Endothelial cell of umbilical vein (primary cell): ENCODE measurements at regions not wholly inside any gene's neighbourhood (a gene's known extent, or its start where the extent isn't known, plus 50 kb on each side); places are given as distances from the start of the nearest gene placed in this dataset.
"Not testable (repeated sequence)": the region's sequence is repeated elsewhere in the genome, so short reads cannot be mapped to it uniquely, and the experiment has no call there.

Experiments
- BruUV-seq: library from RNA; stranded (reverse); fragments of 400-500 nt; replicated peaks from 2 replicates; lab custom pipeline; 2021; lab: Mats Ljungman, UMichigan
- CTCF ChIA-PET: fragments of 300-600, 350-600 bp; sonication (Branson Sonifier 250); formaldehyde crosslinking; loops from one replicate; lab custom pipeline; 2021; ENCODE audit warnings: antibody characterized with exemption, inconsistent platforms; lab: Charles Lee
- POLR2A ChIA-PET: fragments of 300-600, 350-600 bp; sonication (Branson Sonifier 250); formaldehyde crosslinking; loops from one replicate; lab custom pipeline; 2021; ENCODE audit warnings: antibody characterized with exemption, inconsistent platforms; lab: Charles Lee
- DNase-seq: peaks from one replicate; pipeline ENCODE4 v3.0.0-alpha.2; 2011; ENCODE audit warnings: low read depth, low spot score
- FAIRE-seq: peaks from 2 replicates; lab custom pipeline; 2011; peaks lifted over from hg19 to GRCh38; lab: Jason Lieb, UNC
- H2AFZ ChIP-seq: 2 replicates; pipeline ENCODE4 v1.6.0; 2012; ENCODE audit warnings: low read depth, low read length, control low read depth, inconsistent platforms
- H3K27ac ChIP-seq: 2 replicates; pipeline ENCODE4 v1.5.1; 2011; ENCODE audit warnings: low read depth, mild to moderate bottlenecking, control low read depth, low read length, moderate library complexity; ENCODE audit not compliant: insufficient read depth
- H3K27me3 ChIP-seq, 2 experiments: 2 replicates each; pipeline versions ENCODE4 v1.6.0 to v1.6.1; 2011; ENCODE audit warnings: low read length in 2 of 2, mixed read lengths in 1 of 2; ENCODE audit not compliant: control insufficient read depth in 2 of 2, insufficient read depth in 2 of 2
- H3K36me3 ChIP-seq, 2 experiments: 2 replicates in 1 of 2; 3 replicates in 1 of 2; pipeline ENCODE4 v1.5.1; 2011; ENCODE audit warnings: low read length in 2 of 2, mild to moderate bottlenecking in 1 of 2, moderate library complexity in 1 of 2; ENCODE audit not compliant: control insufficient read depth in 2 of 2, insufficient read depth in 2 of 2; ENCODE audit errors: extremely low read depth in 1 of 2
- H3K4me1 ChIP-seq: 3 replicates; pipeline ENCODE4 v1.5.1; 2011; ENCODE audit warnings: mild to moderate bottlenecking, low read length; ENCODE audit not compliant: control insufficient read depth, insufficient read depth; ENCODE audit errors: extremely low read depth
- H3K4me2 ChIP-seq: 2 replicates; pipeline ENCODE4 v1.6.1; 2011; ENCODE audit warnings: low read length, control low read depth, mixed read lengths; ENCODE audit not compliant: insufficient read depth
- H3K4me3 ChIP-seq, 3 experiments: fragments of 200-600 bp in 1 of 3; sonication (generic), shearing (Covaris generic) in 1 of 3; replicated peaks in 1 of 3; 2 replicates each; pipeline ENCODE4 v1.5.1; 2011 to 2016; ENCODE audit warnings: control low read depth in 3 of 3, low read length in 3 of 3, mild to moderate bottlenecking in 2 of 3, inconsistent platforms in 1 of 3, low read depth in 1 of 3, moderate library complexity in 1 of 3; ENCODE audit not compliant: insufficient read depth in 1 of 3
- H3K79me2 ChIP-seq: 2 replicates; pipeline ENCODE4 v1.6.0; 2012; ENCODE audit warnings: low read length, inconsistent platforms; ENCODE audit not compliant: control insufficient read depth, insufficient read depth
- H3K9ac ChIP-seq: replicated peaks from 2 replicates; pipeline ENCODE3; 2011; ENCODE audit warnings: low read length, control low read depth; ENCODE audit not compliant: insufficient read depth; ENCODE audit errors: extremely low read depth
- H3K9me1 ChIP-seq: replicated peaks from 3 replicates; pipeline ENCODE4 v1.6.0; 2011; ENCODE audit warnings: mild to moderate bottlenecking, low read length; ENCODE audit not compliant: control insufficient read depth, insufficient read depth; ENCODE audit errors: extremely low read depth
- H3K9me3 ChIP-seq: replicated peaks from 2 replicates; pipeline ENCODE4 v1.5.1; 2012; ENCODE audit warnings: low read length, inconsistent platforms; ENCODE audit not compliant: control insufficient read depth, insufficient read depth
- H4K20me1 ChIP-seq: replicated peaks from 2 replicates; pipeline ENCODE3; 2011; ENCODE audit warnings: mild to moderate bottlenecking, low read length; ENCODE audit not compliant: control insufficient read depth, insufficient read depth; ENCODE audit errors: extremely low read depth
- dilution Hi-C: fragments of 300-500 bp; cut with MboI; formaldehyde crosslinking; loops from one replicate; pipeline ENCODE4 v1.15.0; 2019; ENCODE audit warnings: low sequenced_read_pairs; ENCODE audit not compliant: extremely low pct_ligation_motif_present
- intact Hi-C: fragments of 100-400 bp; cut with micrococcal nuclease; formaldehyde crosslinking; loops from one replicate; pipeline ENCODE4 v1.10.0; 2022

DNA sequence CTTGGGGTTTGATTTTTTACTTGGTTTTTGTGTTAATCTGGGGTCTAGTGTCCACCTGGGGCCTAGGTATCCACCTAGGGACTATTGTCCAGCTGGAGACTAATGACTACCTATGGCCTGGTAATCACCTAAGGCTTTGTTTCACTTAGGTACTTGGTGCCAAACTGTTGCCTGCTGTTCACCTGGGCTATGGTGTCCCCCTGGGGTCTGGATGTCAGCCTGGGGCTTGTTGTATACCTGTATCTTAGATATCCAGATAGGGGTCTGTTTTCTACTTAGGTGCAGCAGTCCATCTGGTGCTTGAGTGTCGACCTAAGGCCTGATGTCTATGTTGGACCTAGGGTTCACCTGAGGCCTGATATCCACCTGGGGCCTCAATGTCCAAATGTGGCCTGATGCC lies 193.1 kb downstream of the POTEM start:
- H3K79me2 ChIP-seq, H4K20me1 ChIP-seq, H3K4me1 ChIP-seq, H3K9ac ChIP-seq, BruUV-seq, DNase-seq, H3K4me2 ChIP-seq, CTCF ChIA-PET, intact Hi-C loops, H3K36me3 ChIP-seq, H3K9me1 ChIP-seq, POLR2A ChIA-PET, H3K27me3 ChIP-seq, H2AFZ ChIP-seq, H3K9me3 ChIP-seq, dilution Hi-C loops, H3K4me3 ChIP-seq, FAIRE-seq, H3K27ac ChIP-seq: not testable (repeated sequence)

DNA sequence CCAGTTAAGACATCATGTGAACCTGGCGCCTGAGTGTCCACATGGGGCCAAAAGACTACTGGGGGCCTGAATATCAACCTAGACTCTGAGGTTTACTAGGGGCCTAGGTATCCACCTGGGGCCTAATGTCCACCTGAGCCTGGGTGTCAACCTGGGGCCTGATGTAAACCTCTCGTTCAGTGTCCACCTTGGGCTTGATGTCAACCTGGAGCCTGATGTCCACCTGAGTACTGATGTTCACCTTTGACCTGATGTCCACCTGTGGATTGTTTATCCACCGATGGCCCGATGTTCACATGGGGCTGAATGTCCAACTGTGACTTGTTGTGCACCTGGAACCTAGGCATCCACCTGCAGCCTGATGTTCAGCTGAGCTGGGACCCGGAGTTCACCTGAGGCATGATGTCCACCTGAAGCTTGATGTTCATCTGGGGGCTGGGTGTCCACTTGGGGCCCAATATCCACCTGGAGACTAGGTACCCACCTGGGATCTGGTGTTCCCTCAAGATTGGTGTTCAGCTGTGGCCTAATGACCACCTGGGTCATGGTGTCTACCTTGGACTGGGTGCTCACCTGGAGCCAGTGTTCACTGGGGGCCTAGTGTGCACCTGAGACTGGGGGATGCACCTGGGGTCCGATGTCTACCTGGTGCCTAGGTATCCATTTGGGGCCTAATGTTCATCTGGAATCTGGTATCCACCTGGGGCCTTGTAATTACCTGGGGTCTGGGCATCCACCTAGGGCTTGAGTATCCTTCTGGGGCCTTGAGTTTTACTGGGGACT lies 194.2 kb downstream of the POTEM start:
- H3K4me2 ChIP-seq, H3K4me3 ChIP-seq, H3K9me3 ChIP-seq, FAIRE-seq, H2AFZ ChIP-seq, CTCF ChIA-PET, intact Hi-C loops, POLR2A ChIA-PET, H4K20me1 ChIP-seq, H3K27ac ChIP-seq, H3K27me3 ChIP-seq, H3K9ac ChIP-seq, H3K36me3 ChIP-seq, BruUV-seq, dilution Hi-C loops, H3K9me1 ChIP-seq, H3K4me1 ChIP-seq, H3K79me2 ChIP-seq: not testable (repeated sequence)
- DNase-seq: peak; percentile 1

DNA sequence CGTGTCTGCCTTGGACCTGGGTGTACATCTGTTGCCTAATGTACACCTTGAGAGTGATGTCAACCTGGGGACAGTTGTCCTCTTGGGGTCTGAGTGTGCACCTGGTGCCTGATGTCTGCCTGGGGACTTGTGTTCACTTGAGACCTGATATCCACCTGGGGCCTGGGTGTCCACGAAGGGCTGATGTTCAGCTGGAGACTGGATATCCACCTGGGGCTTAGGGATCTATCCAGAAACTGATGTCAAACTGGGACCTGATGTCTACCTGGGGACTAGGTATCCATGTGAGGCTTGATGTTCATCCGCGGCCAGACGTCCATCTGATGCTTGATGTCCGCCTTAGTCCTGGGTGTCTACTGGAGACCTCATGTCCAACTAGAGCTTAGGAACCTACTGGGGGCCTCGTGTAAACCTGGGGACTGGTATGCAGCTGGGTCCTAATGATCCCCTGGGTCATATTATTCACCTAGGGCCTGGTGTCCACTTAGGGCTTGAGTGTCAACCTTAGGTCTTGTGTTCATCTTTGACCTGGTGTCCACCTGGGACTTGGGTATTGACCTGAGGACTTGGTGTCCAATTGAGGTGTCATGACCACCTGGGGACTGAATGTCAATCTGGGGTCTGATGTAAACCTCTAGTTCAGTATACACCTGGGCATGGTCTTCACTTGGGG lies 194.9 kb downstream of the POTEM start:
- H3K4me1 ChIP-seq, BruUV-seq, POLR2A ChIA-PET, DNase-seq, H3K9ac ChIP-seq, H3K4me2 ChIP-seq, FAIRE-seq, H3K9me1 ChIP-seq, intact Hi-C loops, H3K36me3 ChIP-seq, H3K27me3 ChIP-seq, H2AFZ ChIP-seq, H4K20me1 ChIP-seq, dilution Hi-C loops, CTCF ChIA-PET, H3K9me3 ChIP-seq, H3K4me3 ChIP-seq, H3K27ac ChIP-seq, H3K79me2 ChIP-seq: not testable (repeated sequence)

DNA sequence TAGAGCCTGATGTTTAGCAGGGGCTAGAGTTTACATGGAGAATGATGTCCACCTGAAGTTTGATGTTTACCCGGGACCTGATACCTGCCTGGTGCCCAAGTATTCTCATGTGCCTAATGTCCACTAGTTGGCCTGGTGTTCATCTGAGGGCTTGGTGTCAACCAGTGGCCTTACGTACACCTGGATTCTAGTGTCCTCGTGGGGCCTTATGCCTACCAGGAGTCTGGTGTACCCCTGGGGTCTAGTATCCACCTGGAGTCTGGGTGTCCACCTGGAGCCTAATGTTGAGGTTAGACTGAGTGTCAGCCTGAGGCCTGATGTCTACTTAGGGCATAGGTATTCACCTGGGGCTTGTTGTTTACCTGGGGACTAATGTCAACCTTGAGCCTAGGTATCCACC lies 195.7 kb downstream of the POTEM start:
- H3K9me1 ChIP-seq, H3K79me2 ChIP-seq, H3K27ac ChIP-seq, POLR2A ChIA-PET, H3K9me3 ChIP-seq, H2AFZ ChIP-seq, H3K27me3 ChIP-seq, dilution Hi-C loops, BruUV-seq, H3K4me2 ChIP-seq, H3K36me3 ChIP-seq, H4K20me1 ChIP-seq, CTCF ChIA-PET, intact Hi-C loops, H3K4me1 ChIP-seq, FAIRE-seq, DNase-seq, H3K9ac ChIP-seq, H3K4me3 ChIP-seq: not testable (repeated sequence)
